GM19240 (cell line): ENCODE measurements at regions not wholly inside any gene's neighbourhood (a gene's known extent, or its start where the extent isn't known, plus 50 kb on each side); places are given as distances from the start of the nearest gene placed in this dataset.

ENCODE experiments used
- DNase-seq: peaks from one replicate; pipeline ENCODE4 v3.0.0; 2011; ENCODE audit warnings: low spot score; ENCODE audit not compliant: insufficient read length

DNA sequence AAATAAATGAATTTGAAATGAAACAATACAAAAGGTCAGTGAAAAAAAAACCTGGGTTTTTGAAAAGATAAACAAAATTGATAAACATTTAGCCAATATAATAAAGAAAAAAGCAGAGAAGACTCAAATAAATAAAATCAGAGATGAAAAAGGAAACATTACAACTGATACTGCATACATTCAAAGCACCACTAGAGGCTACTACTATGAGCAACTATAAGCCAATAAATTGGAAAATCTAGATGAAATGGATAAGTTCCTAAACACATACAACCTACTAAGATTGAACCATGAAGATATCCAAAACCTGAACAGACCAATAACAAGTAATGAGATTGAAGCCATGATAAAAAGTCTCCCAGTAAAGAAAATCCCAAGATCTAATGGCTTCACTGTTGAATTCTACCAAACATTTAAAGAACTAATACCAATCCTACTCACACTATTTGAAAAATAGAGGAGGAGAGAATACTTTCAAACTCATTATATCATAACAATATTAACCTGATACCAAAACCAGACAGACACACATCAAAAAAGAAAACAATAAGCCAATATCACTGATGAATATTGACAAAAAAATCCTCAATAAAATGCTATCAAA lies 80.8 kb upstream of the CERS6 start:
- no peak for DNase-seq

DNA sequence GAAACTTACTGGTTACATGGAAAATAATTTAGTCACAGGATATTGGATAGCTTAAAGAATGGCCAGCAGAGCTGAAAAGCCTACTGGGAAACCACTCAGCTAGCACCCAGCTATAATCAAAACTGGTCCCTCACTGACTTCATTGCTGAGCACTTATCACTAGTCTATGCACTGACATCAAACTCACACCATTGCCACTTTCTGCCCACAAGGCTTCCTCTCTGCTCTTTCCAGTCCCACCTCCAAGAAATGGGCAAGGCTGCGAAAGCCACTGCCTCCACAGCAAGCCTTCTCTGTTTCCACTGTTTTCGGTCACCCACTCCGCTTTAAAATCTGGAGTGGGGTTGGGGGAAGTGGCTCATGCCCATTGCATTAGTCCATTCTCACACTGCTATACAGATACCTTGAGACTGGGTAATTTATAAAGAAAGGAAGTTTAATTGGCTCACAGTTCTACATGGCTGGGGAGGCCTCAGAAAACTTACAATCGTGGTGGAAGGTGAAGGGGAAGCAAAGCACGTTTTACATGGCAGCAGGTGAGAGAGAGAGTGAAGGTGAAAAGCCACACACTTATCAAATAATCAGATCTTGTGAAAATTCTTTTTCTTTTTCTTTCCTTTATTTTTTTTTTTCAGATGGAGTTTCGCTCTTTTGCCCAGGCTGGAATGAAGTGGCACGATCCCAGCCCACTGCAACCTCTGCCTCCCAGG lies 77.0 kb upstream of the CERS6 start:
- no peak for DNase-seq

DNA sequence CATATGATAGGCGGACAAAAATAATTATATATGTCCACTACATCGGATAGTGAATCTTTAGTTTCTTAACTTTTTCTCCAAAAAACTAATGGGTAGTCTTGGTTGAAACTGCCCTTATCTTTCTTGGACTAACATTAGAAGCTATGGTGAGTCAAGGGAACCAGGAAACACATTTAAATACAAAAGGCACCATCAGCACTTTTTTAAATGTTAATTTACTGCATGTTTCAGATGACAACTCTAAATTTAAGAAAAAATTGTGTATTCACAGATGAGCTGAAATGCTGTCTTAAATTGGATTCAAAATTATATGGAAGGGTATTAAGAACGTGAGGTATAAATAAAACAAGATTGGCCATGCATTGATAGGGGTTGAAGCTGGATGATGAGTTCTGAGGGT lies 75.6 kb upstream of the CERS6 start:
- no peak for DNase-seq

GRCh38 chr2:168392024-168392423 lies 64.0 kb upstream of the CERS6 start:
- no peak for DNase-seq

GRCh38 chr2:168392797-168393196 lies 63.3 kb upstream of the CERS6 start:
- DNase-seq: no peak

DNA sequence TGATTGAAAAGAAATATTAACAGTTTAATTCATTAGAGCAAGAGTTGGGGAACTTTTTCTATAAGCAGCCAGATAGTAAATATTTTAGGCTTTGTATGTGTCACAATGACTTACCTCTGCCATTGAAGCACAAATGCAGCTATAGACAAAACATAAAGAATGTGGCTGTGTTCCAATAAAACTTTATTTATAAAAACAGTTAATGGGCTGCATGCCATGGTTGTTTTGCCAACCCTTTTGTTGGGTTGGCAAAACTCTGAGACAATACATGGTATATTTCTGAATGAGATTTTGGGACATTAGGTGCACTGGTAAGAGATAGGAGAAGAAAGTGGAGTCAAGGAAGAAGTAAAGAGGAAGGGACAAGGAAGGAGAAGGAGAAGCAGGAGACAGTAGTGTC lies 61.8 kb upstream of the CERS6 start:
- DNase-seq: no peak

GRCh38 chr2:168396131-168396530 lies 59.9 kb upstream of the CERS6 start:
- DNase-seq: no peak

- DNase-seq: no peak
Measured at GRCh38 chr2:168397629-168398028, 58.4 kb upstream of the CERS6 start.

DNA sequence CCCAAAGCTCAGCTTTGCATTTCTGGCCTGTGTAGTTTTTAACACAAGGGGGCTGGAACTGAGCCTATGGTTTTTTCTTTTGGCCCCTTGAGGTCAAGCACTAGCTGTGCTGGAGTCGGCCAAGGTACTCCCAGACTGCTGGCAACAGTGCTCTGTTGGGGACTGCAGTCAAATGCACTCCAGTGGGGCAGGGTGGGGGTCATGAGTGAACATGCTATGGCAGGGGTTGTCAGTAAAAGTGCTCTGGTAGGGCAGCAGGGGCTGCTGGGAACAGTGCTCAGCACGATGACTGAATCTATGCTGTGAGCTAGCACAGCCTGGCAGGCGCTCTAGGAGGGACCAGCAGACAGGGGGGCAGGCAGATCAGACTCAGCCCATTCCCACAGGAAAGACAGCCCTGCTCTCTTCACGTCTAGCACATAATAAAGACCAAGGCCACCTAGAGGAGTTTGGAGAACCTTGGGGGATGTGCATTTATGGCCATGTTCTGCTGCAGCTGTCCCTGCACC lies 55.0 kb upstream of the CERS6 start:
- DNase-seq: no peak

DNA sequence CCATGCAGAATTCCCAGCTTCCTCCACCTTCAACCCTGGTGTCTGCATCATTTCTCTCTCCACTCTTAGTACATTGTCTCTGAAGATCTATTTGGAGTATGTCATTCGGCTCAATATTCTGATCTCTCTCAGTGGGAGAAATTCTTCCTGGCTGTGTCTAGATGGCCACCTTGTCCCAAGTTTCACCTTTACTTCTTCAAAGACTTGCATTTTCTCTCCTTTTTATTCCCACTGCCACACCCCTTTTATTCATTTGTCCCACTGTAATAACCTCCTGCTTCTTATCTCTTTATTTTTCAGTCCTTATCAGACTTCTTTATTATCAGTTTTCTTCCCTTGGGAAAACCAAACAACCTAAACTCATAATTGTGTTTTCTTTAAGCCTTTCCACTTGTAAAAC lies 54.3 kb upstream of the CERS6 start:
- no peak for DNase-seq

DNA sequence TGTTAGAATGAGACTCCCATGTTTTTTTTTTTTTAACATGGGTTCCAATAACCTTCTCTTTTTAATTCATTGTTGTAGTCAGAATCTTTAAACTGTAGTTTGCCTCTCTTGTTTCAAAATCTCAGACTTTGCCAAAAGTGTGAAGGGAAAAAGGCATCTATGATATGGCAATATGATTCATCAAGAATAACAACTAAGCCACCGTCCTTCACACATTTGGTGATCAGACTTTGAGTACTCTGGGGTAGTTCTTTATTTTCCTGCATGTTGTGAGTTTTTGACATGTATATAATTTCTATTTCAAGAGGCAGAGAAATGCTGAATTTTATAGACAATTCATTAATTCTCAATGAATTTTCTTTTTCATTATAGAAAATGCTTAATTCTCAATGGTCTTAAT lies 53.5 kb upstream of the CERS6 start:
- no peak for DNase-seq

DNA sequence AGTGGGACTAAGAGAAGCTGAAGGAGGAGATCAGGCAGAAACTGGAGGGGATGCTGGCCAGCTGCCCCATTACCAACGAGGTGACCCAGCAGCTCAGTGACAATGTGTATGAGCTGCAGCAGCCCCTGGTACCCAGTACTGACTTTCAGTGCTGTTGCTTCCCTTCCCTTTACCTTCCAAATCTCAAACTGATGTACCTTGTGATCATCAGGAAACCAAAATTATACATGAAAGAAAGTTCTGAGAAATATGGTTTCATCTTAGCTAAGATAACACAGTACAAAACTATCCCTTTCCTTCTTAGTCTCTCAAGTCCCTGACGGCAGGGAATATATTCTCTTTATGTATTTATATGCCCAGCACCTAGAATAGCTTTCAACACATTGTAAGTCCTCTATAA lies 52.3 kb upstream of the CERS6 start:
- DNase-seq: no peak

DNA sequence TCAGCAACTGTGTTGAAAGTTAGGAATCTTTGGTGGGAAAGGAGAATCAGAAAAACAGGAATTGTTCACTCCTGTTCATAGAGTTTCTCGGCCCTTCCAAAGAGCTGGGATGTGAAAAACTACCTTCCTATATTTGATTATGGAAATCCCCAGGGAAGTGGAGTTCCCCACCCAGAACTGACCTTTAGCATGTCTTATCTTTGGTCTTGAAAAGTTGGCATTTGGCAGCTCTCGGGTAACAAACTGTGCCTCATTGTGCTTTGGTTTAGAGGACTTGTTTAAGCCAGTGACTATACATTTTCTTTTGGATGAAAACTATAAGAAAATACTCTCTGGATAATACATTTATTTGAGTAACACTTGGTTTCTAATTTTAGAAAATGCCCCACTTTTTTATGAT lies 51.3 kb upstream of the CERS6 start:
- no peak for DNase-seq
